ENCODE measurements at regions not wholly inside any gene's neighbourhood (a gene's known extent, or its start where the extent isn't known, plus 50 kb on each side); places are given as distances from the start of the nearest gene placed in this dataset.

- intact Hi-C loops (cut with DNase I; ENCODE audit: low total_unique reads), result no loop called here
- no peak for DNase-seq
- Histone ChIP-seq H3K27ac (no peak overlapping the region), H3K4me1 (no peaks in the 10 kb centered on the region), H3K4me3 (no peak overlapping the region), H3K36me3 (no peaks in the 10 kb centered on the region), H3K27me3 (no peaks in the 10 kb centered on the region), H3K9me3 (no peaks in the 10 kb centered on the region)
- no peak for TF ChIP-seq POLR2A (IDR thresholded peaks at IDR 0.05)
- TF ChIP-seq, protein P1, sequence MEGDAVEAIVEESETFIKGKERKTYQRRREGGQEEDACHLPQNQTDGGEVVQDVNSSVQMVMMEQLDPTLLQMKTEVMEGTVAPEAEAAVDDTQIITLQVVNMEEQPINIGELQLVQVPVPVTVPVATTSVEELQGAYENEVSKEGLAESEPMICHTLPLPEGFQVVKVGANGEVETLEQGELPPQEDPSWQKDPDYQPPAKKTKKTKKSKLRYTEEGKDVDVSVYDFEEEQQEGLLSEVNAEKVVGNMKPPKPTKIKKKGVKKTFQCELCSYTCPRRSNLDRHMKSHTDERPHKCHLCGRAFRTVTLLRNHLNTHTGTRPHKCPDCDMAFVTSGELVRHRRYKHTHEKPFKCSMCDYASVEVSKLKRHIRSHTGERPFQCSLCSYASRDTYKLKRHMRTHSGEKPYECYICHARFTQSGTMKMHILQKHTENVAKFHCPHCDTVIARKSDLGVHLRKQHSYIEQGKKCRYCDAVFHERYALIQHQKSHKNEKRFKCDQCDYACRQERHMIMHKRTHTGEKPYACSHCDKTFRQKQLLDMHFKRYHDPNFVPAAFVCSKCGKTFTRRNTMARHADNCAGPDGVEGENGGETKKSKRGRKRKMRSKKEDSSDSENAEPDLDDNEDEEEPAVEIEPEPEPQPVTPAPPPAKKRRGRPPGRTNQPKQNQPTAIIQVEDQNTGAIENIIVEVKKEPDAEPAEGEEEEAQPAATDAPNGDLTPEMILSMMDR (IDR thresholded peaks at IDR 0.05), result no peak
Measured at GRCh38 chr2:145801210-145801609, 1281.3 kb upstream of the ZEB2 start.

DNA sequence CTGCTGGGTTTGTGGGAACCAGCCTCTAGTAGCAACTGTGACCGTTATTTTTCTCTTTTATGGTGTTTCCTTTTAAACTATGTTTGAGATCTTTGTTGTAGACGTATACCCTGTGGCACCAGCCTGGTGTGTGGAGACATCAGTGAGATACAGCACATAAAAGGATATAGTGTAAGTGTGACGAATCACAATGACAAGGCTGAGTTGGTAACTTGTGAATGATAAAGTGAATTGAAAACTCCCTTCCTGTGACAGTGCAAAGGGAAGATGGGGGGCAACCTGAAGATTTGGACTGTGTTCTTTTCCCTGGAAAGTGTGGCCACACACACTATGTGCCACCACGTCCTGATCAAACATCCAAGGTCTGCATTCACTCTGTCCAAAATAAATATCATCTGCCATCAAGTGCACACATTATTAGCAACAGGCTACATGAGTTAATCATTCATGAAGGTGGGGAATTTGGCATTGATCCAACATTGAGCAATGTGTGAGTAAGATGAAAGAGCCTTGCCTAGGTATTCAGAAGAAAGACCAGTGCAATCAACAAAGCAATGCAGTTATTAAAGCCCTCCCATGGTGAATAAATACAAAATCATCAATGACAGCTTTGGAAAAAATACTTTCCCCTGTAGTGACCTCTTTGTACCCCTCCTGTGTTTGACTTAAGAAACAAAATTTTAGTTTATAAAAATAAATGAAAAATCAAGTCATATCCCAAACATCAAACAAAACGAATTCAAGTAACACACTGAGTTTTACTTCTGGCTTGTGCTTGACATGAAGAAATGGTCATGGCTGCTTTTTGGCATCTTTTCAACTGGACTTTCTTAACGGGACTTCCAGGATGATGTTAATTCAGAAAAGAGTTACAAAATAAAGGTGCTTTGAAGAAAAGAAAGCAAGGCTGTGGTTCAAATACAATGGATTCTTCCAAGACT, 1280.5 kb upstream of the ZEB2 start:
- DNase-seq, result no peak
- H3K4me3 ChIP-seq, result no peak overlapping the region
- no peak for TF ChIP-seq POLR2A (IDR thresholded peaks at IDR 0.05)
- TF ChIP-seq, protein P1 (IDR thresholded peaks at IDR 0.05), result no peak
- H3K9me3 ChIP-seq, result no peaks in the 10 kb centered on the region
- no peak overlapping the region for H3K27ac ChIP-seq
- H3K27me3 ChIP-seq, result no peaks in the 10 kb centered on the region
- H3K36me3 ChIP-seq, result no peaks in the 10 kb centered on the region
- intact Hi-C loops (cut with DNase I; ENCODE audit: low total_unique reads), result no loop called here
- no peaks in the 10 kb centered on the region for H3K4me1 ChIP-seq

DNA sequence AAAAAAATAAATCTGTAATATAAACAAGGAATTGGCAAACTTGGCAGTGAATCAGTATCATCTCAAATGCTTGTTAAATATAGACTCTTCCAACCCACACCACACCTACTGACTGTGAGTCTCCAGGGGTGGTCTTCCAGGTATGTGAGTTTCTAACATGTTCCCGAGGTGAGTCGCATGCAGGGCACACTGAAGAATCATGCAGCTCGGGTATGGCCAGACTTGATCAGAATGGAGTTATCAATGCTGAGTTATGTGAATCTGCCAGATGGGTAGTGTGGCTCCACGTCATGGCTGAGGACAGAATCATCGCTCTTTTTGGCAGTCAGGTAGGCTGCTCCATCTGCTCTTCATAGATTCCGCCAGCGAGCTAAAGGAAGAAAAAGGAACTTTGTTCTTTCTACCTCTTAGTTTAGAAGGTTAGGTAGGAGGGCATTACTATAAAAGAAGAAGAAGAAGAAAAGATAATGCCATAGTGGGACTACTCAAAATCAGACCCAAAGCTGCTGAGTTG, 1279.7 kb upstream of the ZEB2 start:
- no peaks in the 10 kb centered on the region for H3K4me1 ChIP-seq
- no peak for DNase-seq
- H3K4me3 ChIP-seq, result no peak overlapping the region
- H3K36me3 ChIP-seq, result no peaks in the 10 kb centered on the region
- H3K9me3 ChIP-seq, result no peaks in the 10 kb centered on the region
- H3K27ac ChIP-seq, result no peak overlapping the region
- TF ChIP-seq POLR2A (IDR thresholded peaks at IDR 0.05), result no peak
- TF ChIP-seq, protein P1 (IDR thresholded peaks at IDR 0.05), result no peak
- H3K27me3 ChIP-seq, result no peaks in the 10 kb centered on the region
- intact Hi-C loops (cut with DNase I; ENCODE audit: low total_unique reads), result no loop called here

DNA sequence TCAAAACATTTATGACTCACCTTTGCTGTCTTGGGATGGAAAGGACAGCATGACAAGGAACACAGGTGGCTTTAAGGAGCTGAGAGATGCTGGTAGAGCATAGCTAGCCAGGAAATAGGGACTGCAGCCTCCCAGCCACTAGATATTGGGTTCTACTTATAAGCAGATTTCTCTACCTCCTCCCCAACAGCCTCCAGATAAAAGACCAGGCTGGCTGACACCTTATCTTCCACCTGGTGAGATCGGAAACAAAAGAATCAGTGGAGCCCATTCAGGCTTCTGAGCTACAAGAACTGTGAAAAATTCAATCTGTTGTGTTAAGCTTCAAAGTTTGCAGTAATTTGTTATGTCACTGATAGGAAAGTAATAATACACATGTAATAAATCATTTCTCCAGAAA, 1278.5 kb upstream of the ZEB2 start:
- no peak overlapping the region for H3K27ac ChIP-seq
- H3K4me3 ChIP-seq, result no peak overlapping the region
- no peaks in the 10 kb centered on the region for H3K36me3 ChIP-seq
- intact Hi-C loops (cut with DNase I; ENCODE audit: low total_unique reads), result no loop called here
- DNase-seq, result no peak
- H3K27me3 ChIP-seq, result no peaks in the 10 kb centered on the region
- no peaks in the 10 kb centered on the region for H3K9me3 ChIP-seq
- no peaks in the 10 kb centered on the region for H3K4me1 ChIP-seq
- TF ChIP-seq POLR2A (IDR thresholded peaks at IDR 0.05), result no peak
- TF ChIP-seq, protein P1 (IDR thresholded peaks at IDR 0.05), result no peak

GRCh38 chr2:145797692-145798091, 1277.8 kb upstream of the ZEB2 start:
- DNase-seq, result no peak
- intact Hi-C loops (cut with DNase I; ENCODE audit: low total_unique reads), result no loop called here
- TF ChIP-seq, protein P1 (IDR thresholded peaks at IDR 0.05), result no peak
- TF ChIP-seq POLR2A (IDR thresholded peaks at IDR 0.05), result no peak

More at GRCh38 chr2:145797692-145798091, 1277.8 kb upstream of the ZEB2 start:
- Histone ChIP-seq H3K27ac (no peak overlapping the region), H3K27me3 (no peaks in the 10 kb centered on the region), H3K4me1 (no peaks in the 10 kb centered on the region), H3K4me3 (no peak overlapping the region), H3K36me3 (no peaks in the 10 kb centered on the region), H3K9me3 (no peaks in the 10 kb centered on the region)

Data from uterus (tissue), 3 donors.